Rectal smooth muscle tissue (tissue), 1 donor: ENCODE measurements at regions not wholly inside any gene's neighbourhood (a gene's known extent, or its start where the extent isn't known, plus 50 kb on each side); places are given as distances from the start of the nearest gene placed in this dataset.

Experiments used
- H3K27ac ChIP-seq: one replicate; pipeline ENCODE4 v1.7.0; 2013; ENCODE audit warnings: low read depth, low read length, inconsistent platforms
- H3K27me3 ChIP-seq: one replicate; pipeline ENCODE4 v1.7.0; 2013; ENCODE audit warnings: low read length; ENCODE audit not compliant: control insufficient read depth, insufficient read depth
- H3K36me3 ChIP-seq: one replicate; pipeline ENCODE4 v1.7.0; 2013; ENCODE audit warnings: low read length; ENCODE audit not compliant: control insufficient read depth, insufficient read depth
- H3K4me1 ChIP-seq: one replicate; pipeline ENCODE4 v1.7.0; 2013; ENCODE audit warnings: low read length; ENCODE audit not compliant: control insufficient read depth, insufficient read depth
- H3K4me3 ChIP-seq: one replicate; pipeline ENCODE4 v1.7.0; 2013; ENCODE audit warnings: low read length
- H3K9ac ChIP-seq: one replicate; pipeline ENCODE4 v1.7.0; 2013; ENCODE audit warnings: low read length

- Histone ChIP-seq H3K9ac (no peak overlapping the region), H3K4me1 (no peaks in the 10 kb centered on the region), H3K36me3 (no peaks in the 10 kb centered on the region), H3K4me3 (no peak overlapping the region), H3K27ac (no peak overlapping the region), H3K27me3 (no peaks in the 10 kb centered on the region)
These were observed 156.2 kb upstream of the PRSS1 start for GRCh38 chr7:142593106-142593505.

GRCh38 chr7:142592664-142593063 is 156.6 kb upstream of the PRSS1 start:
- H3K4me1 ChIP-seq, result no peaks in the 10 kb centered on the region
- no peaks in the 10 kb centered on the region for H3K36me3 ChIP-seq
- no peaks in the 10 kb centered on the region for H3K27me3 ChIP-seq
- H3K4me3 ChIP-seq, result no peak overlapping the region
- no peak overlapping the region for H3K27ac ChIP-seq
- no peak overlapping the region for H3K9ac ChIP-seq

GRCh38 chr7:142592231-142592630 is 157.0 kb upstream of the PRSS1 start:
- Histone ChIP-seq H3K4me1 (no peaks in the 10 kb centered on the region), H3K27me3 (no peaks in the 10 kb centered on the region)

GRCh38 chr7:142590830-142591457 is 158.3 kb upstream of the PRSS1 start:
- Histone ChIP-seq H3K9ac (no peak overlapping the region), H3K4me3 (no peak overlapping the region), H3K27me3 (no peaks in the 10 kb centered on the region), H3K36me3 (no peaks in the 10 kb centered on the region), H3K27ac (no peak overlapping the region), H3K4me1 (no peaks in the 10 kb centered on the region)

More at GRCh38 chr7:142592231-142592630, 157.0 kb upstream of the PRSS1 start:
- Histone ChIP-seq H3K27ac (no peak overlapping the region), H3K4me3 (no peak overlapping the region), H3K9ac (no peak overlapping the region), H3K36me3 (no peaks in the 10 kb centered on the region)

GRCh38 chr7:142590077-142590476 is 159.2 kb upstream of the PRSS1 start:
- H3K27ac ChIP-seq, result no peak overlapping the region
- no peaks in the 10 kb centered on the region for H3K4me1 ChIP-seq
- no peaks in the 10 kb centered on the region for H3K27me3 ChIP-seq
- no peak overlapping the region for H3K9ac ChIP-seq
- H3K4me3 ChIP-seq, result no peak overlapping the region
- no peaks in the 10 kb centered on the region for H3K36me3 ChIP-seq

- H3K4me3 ChIP-seq, result no peak overlapping the region
- no peaks in the 10 kb centered on the region for H3K27me3 ChIP-seq
- no peaks in the 10 kb centered on the region for H3K4me1 ChIP-seq
- H3K36me3 ChIP-seq, result no peaks in the 10 kb centered on the region
- no peak overlapping the region for H3K9ac ChIP-seq
- no peak overlapping the region for H3K27ac ChIP-seq
These were observed 161.6 kb upstream of the PRSS1 start for GRCh38 chr7:142587578-142588191.

- H3K27ac ChIP-seq, result no peak overlapping the region
- no peak overlapping the region for H3K4me3 ChIP-seq
- no peaks in the 10 kb centered on the region for H3K27me3 ChIP-seq
- H3K9ac ChIP-seq, result no peak overlapping the region
- no peaks in the 10 kb centered on the region for H3K4me1 ChIP-seq
- no peaks in the 10 kb centered on the region for H3K36me3 ChIP-seq
These were observed 162.7 kb upstream of the PRSS1 start for GRCh38 chr7:142586611-142587010.

GRCh38 chr7:142585425-142585824 is 163.8 kb upstream of the PRSS1 start:
- Histone ChIP-seq H3K27ac (no peak overlapping the region), H3K4me1 (no peaks in the 10 kb centered on the region), H3K36me3 (no peaks in the 10 kb centered on the region), H3K27me3 (no peaks in the 10 kb centered on the region), H3K9ac (no peak overlapping the region), H3K4me3 (no peak overlapping the region)

GRCh38 chr7:142584765-142585164 is 164.5 kb upstream of the PRSS1 start:
- Histone ChIP-seq H3K9ac (no peak overlapping the region), H3K27me3 (no peaks in the 10 kb centered on the region), H3K4me1 (no peaks in the 10 kb centered on the region), H3K4me3 (no peak overlapping the region), H3K27ac (no peak overlapping the region), H3K36me3 (no peaks in the 10 kb centered on the region)

GRCh38 chr7:142583446-142583845 is 165.8 kb upstream of the PRSS1 start:
- Histone ChIP-seq H3K27me3 (no peaks in the 10 kb centered on the region), H3K4me3 (no peak overlapping the region), H3K36me3 (no peaks in the 10 kb centered on the region), H3K9ac (no peak overlapping the region), H3K27ac (no peak overlapping the region), H3K4me1 (no peaks in the 10 kb centered on the region)

- Histone ChIP-seq H3K36me3 (no peaks in the 10 kb centered on the region), H3K9ac (no peak overlapping the region), H3K27ac (no peak overlapping the region), H3K27me3 (no peaks in the 10 kb centered on the region), H3K4me3 (no peak overlapping the region), H3K4me1 (no peaks in the 10 kb centered on the region)
These were observed 166.9 kb upstream of the PRSS1 start for GRCh38 chr7:142582351-142582750.

- no peaks in the 10 kb centered on the region for H3K36me3 ChIP-seq
- H3K27me3 ChIP-seq, result no peaks in the 10 kb centered on the region
- H3K9ac ChIP-seq, result no peak overlapping the region
- H3K4me1 ChIP-seq, result no peaks in the 10 kb centered on the region
- no peak overlapping the region for H3K27ac ChIP-seq
- H3K4me3 ChIP-seq, result no peak overlapping the region
These were observed 167.9 kb upstream of the PRSS1 start for GRCh38 chr7:142581341-142581740.

- Histone ChIP-seq H3K4me1 (no peaks in the 10 kb centered on the region), H3K27me3 (no peaks in the 10 kb centered on the region), H3K4me3 (no peak overlapping the region), H3K27ac (no peak overlapping the region), H3K36me3 (no peaks in the 10 kb centered on the region), H3K9ac (no peak overlapping the region)
These were observed 169.3 kb upstream of the PRSS1 start for GRCh38 chr7:142579946-142580345.
